NCI-H2081 (cell line): ENCODE measurements at regions not wholly inside any gene's neighbourhood (a gene's known extent, or its start where the extent isn't known, plus 50 kb on each side); places are given as distances from the start of the nearest gene placed in this dataset.
"Not testable (repeated sequence)": the region's sequence is repeated elsewhere in the genome, so short reads cannot be mapped to it uniquely, and the experiment has no call there.

ENCODE experiments used
- DNase-seq, 2 experiments: peaks; one replicate each; lab custom pipeline; 2025; lab: John Stamatoyannopoulos, UW

GRCh38 chr12:127106041-127106440 lies 1160.9 kb upstream of the TMEM132C start:
- DNase-seq: no peak

GRCh38 chr12:127106697-127107096 lies 1160.3 kb upstream of the TMEM132C start:
- no peak for DNase-seq

GRCh38 chr12:127107744-127108143 lies 1159.2 kb upstream of the TMEM132C start:
- DNase-seq: no peak

GRCh38 chr12:127108360-127109215 lies 1158.4 kb upstream of the TMEM132C start:
- peak; percentile 57 to 60 for DNase-seq

- DNase-seq: no peak
These were observed 1153.0 kb upstream of the TMEM132C start for GRCh38 chr12:127113945-127114344.

- no peak for DNase-seq
These were observed 1151.4 kb upstream of the TMEM132C start for GRCh38 chr12:127115468-127116035.

GRCh38 chr12:127118251-127118650 lies 1148.7 kb upstream of the TMEM132C start:
- no peak for DNase-seq

GRCh38 chr12:127119600-127120140 lies 1147.3 kb upstream of the TMEM132C start:
- no peak for DNase-seq

GRCh38 chr12:127120851-127121250 lies 1146.1 kb upstream of the TMEM132C start:
- DNase-seq: no peak

- no peak for DNase-seq
These were observed 1145.4 kb upstream of the TMEM132C start for GRCh38 chr12:127121494-127122084.

- no peak for DNase-seq
These were observed 1141.2 kb upstream of the TMEM132C start for GRCh38 chr12:127125607-127126259.

- no peak for DNase-seq
These were observed 1140.7 kb upstream of the TMEM132C start for GRCh38 chr12:127126260-127126628.

GRCh38 chr12:127127897-127128296 lies 1139.1 kb upstream of the TMEM132C start:
- no peak for DNase-seq

- DNase-seq: no peak
These were observed 1136.4 kb upstream of the TMEM132C start for GRCh38 chr12:127130506-127131124.

GRCh38 chr12:127133675-127134335 lies 1133.2 kb upstream of the TMEM132C start:
- DNase-seq: no peak

GRCh38 chr12:127140864-127141484 lies 1126.0 kb upstream of the TMEM132C start:
- DNase-seq: not testable (repeated sequence)

- DNase-seq: no peak
These were observed 1124.0 kb upstream of the TMEM132C start for GRCh38 chr12:127143020-127143419.

- DNase-seq: no peak
These were observed 1122.2 kb upstream of the TMEM132C start for GRCh38 chr12:127144770-127145169.

- no peak for DNase-seq
These were observed 1121.6 kb upstream of the TMEM132C start for GRCh38 chr12:127145241-127145928.
